Mucosa of descending colon (tissue), 3 donors: ENCODE measurements at regions not wholly inside any gene's neighbourhood (a gene's known extent, or its start where the extent isn't known, plus 50 kb on each side); places are given as distances from the start of the nearest gene placed in this dataset.

Experiments used
- ATAC-seq: fragments of 200-7000 bp; cut with Tn5 transposase; one replicate; pipeline ENCODE4 v1.9.1; 2020; ENCODE audit warnings: mild to moderate bottlenecking, moderate library complexity
- DNase-seq, 3 donors: peaks; one replicate each; pipeline ENCODE4 v3.0.0-alpha.2; 2020
- H3K36me3 ChIP-seq: fragments of 200-600 bp; one replicate; pipeline ENCODE4 v1.8.0; 2021; ENCODE audit warnings: low read depth, mild to moderate bottlenecking
- H3K4me1 ChIP-seq: fragments of 200-600 bp; one replicate; pipeline ENCODE4 v1.8.0; 2021; ENCODE audit warnings: low read depth, mild to moderate bottlenecking
- H3K4me3 ChIP-seq: fragments of 200-600 bp; one replicate; pipeline ENCODE4 v1.8.0; 2021; ENCODE audit warnings: mild to moderate bottlenecking
- H3K9me3 ChIP-seq: fragments of 200-600 bp; one replicate; pipeline ENCODE4 v1.8.0; 2021; ENCODE audit warnings: mild to moderate bottlenecking
- intact Hi-C, 2 donors: fragments of 100-400 bp; cut with DNase I in 1 of 2; cut with micrococcal nuclease in 1 of 2; formaldehyde crosslinking; loops; one replicate each; pipeline versions ENCODE4 v1.11.0 to v1.11.1; 2022; cut with DNase I, micrococcal nuclease
- TF ChIP-seq, protein P1 (sequence below): fragments of 200-600 bp; IDR thresholded peaks from one replicate; pipeline ENCODE4 v1.8.0; 2022; ENCODE audit warnings: antibody characterized with exemption, mild to moderate bottlenecking
- donor health status: DM: no; HTN: no; CAD: no; lungs with moderate emphysema.
- donor health status: DM: no; HTN: no; CAD: no.
- donor health status: DM: no; HTN: yes; CAD: no.

DNA sequence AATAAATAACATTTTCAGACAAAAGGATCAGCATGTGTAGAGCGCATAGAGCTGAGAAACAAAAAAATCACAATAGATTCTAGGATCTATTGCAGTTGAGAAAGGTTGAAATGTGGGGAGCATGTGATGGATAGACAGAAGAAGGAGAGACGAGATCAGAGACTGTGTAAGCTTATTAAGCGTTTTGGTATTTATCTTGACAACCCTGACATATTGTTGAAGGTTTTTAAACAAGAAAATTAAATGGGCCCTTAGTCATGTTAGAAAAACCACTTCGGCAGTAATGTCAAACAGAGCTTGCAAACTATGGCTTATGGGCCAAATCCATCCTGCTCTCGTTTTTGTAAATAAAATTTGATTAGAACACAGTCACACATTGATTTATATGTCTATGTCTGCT is 200.5 kb upstream of the KLF4 start:
- intact Hi-C loops: no loop called here
- DNase-seq: no peak
- ATAC-seq: no peak
- Histone ChIP-seq H3K9me3 (no peaks in the 10 kb centered on the region), H3K4me3 (no peak overlapping the region), H3K36me3 (no peaks in the 10 kb centered on the region), H3K4me1 (peaks cover 4% of the 10 kb centered on the region)
- TF ChIP-seq, protein P1, sequence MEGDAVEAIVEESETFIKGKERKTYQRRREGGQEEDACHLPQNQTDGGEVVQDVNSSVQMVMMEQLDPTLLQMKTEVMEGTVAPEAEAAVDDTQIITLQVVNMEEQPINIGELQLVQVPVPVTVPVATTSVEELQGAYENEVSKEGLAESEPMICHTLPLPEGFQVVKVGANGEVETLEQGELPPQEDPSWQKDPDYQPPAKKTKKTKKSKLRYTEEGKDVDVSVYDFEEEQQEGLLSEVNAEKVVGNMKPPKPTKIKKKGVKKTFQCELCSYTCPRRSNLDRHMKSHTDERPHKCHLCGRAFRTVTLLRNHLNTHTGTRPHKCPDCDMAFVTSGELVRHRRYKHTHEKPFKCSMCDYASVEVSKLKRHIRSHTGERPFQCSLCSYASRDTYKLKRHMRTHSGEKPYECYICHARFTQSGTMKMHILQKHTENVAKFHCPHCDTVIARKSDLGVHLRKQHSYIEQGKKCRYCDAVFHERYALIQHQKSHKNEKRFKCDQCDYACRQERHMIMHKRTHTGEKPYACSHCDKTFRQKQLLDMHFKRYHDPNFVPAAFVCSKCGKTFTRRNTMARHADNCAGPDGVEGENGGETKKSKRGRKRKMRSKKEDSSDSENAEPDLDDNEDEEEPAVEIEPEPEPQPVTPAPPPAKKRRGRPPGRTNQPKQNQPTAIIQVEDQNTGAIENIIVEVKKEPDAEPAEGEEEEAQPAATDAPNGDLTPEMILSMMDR: no peak

DNA sequence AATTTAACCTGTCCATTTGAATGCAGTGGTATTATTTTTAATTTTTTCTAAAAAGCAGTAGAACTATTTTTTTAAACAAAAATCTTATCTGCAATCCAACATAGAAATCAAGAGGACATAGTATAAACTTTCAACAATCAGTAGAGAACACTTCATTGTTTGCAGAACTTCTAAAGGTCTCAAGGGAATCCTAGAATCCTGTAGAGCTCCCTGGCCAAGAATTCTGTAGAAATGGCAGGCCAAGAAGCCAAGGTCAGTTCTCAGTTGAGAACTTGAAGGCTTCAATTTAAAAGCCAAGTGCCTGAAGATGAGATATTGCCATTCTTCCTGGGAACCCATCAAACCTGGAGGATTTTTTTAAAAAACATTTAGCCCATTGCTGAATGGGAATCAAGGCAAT is 199.2 kb upstream of the KLF4 start:
- Histone ChIP-seq H3K4me1 (peaks cover 4% of the 10 kb centered on the region), H3K4me3 (no peak overlapping the region), H3K9me3 (no peaks in the 10 kb centered on the region), H3K36me3 (no peaks in the 10 kb centered on the region)
- ATAC-seq (no peak), DNase-seq (no peak)
- intact Hi-C loops: no loop called here
- TF ChIP-seq, protein P1: no peak

DNA sequence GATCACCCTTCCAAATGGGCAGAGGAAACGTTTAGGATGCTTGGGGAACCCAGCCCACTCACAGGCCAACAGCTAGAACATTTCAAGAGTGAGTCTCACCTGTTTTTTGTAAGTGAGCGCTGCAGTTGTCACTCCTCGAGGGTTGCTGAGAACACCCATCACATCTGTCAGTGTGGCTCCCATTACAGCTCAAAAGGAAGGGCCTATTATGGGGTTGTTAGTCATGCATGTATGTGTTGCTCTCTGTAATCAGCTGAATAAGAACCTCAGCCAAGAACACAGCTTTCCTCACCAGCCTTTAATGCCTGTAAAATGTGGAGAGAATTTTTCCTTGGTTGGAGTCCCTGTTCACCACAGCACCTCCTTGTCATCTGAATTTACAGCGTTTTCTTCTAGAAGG is 196.3 kb upstream of the KLF4 start:
- no peak for DNase-seq
- H3K36me3 ChIP-seq: no peaks in the 10 kb centered on the region
- intact Hi-C loops: no loop called here

DNA sequence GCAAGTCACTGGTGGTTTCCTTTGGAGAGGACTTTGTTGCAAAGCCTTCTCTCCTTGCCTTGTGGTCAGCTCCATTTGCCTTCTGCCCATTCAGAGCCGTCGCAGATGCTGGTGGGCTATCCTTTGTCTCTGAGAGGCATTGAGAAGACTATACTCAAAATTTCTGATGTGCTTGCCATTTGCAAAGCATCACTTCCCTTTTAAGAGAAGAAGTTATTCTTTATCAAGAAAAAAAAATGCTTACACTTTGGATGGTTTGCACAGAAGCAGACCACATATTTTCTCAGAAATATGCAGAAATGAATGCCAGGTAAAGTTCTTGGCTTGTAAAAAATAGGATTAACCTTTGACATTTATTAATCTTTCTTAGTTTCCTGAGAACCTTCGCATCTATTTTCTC is 195.8 kb upstream of the KLF4 start:
- DNase-seq (no peak), ATAC-seq (no peak)
- TF ChIP-seq, protein P1: no peak

More for the DNA sequence above, 196.3 kb upstream of the KLF4 start:
- no peaks in the 10 kb centered on the region for H3K9me3 ChIP-seq
- H3K4me1 ChIP-seq: peaks cover 7% of the 10 kb centered on the region
- ATAC-seq: no peak
- H3K4me3 ChIP-seq: no peak overlapping the region
- TF ChIP-seq, protein P1: no peak

DNA sequence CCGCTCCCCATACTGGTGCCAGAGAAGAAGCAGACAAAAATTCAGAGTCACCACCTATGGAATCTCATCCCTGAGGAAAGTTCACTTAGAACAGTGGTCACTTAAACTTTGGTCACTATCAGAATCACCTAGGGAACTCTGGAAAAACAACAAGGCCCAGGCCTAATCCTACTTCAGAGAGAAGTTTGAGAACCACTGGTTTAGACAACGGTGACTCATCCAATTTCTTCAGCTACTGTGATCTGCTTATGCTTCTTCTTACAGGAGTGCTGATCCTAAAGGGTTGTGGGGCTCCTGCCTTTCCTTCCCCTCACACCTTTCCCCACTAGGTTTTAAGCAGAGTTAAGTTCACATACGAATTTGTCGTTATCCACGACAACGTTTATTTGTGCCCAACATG is 194.7 kb upstream of the KLF4 start:
- ATAC-seq (peak; percentile 48), DNase-seq (no peak)
- Histone ChIP-seq H3K9me3 (no peaks in the 10 kb centered on the region), H3K4me1 (peaks cover 7% of the 10 kb centered on the region), H3K36me3 (no peaks in the 10 kb centered on the region), H3K4me3 (no peak overlapping the region)
- TF ChIP-seq, protein P1: no peak
- intact Hi-C loops: no loop called here

More for the DNA sequence above, 195.8 kb upstream of the KLF4 start:
- H3K9me3 ChIP-seq: no peaks in the 10 kb centered on the region
- intact Hi-C loops: no loop called here
- no peak overlapping the region for H3K4me3 ChIP-seq
- no peaks in the 10 kb centered on the region for H3K36me3 ChIP-seq
- H3K4me1 ChIP-seq: peaks cover 7% of the 10 kb centered on the region

DNA sequence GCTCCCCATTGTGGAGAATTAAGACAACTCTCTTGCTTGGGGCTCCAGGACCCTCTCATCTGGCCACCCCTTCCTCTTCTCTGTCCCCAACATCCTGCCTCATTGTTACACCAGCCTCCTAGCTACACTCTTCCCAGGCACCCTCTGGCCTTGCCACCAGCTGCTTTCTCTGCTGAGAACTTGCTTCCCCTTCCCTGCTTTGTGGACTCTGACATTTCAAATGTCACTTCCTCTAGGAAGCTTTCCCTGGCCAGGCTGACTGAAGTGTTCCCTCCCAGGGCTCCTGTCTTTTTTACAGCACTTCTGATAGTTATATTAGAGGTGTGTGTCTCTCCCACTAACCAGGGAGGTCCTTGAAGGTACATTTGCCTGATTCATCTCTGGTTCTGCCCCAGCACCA is 194.0 kb upstream of the KLF4 start:
- Histone ChIP-seq H3K4me1 (peaks cover 7% of the 10 kb centered on the region), H3K36me3 (no peaks in the 10 kb centered on the region), H3K4me3 (no peak overlapping the region), H3K9me3 (no peaks in the 10 kb centered on the region)
- DNase-seq (peak; percentile 48 to 65 (median 57)), ATAC-seq (peak; percentile 97)
- intact Hi-C loops: no loop called here
- TF ChIP-seq, protein P1: no peak
